ENCODE measurements at regions not wholly inside any gene's neighbourhood (a gene's known extent, or its start where the extent isn't known, plus 50 kb on each side); places are given as distances from the start of the nearest gene placed in this dataset.
"Not testable (repeated sequence)": the region's sequence is repeated elsewhere in the genome, so short reads cannot be mapped to it uniquely, and the experiment has no call there.

DNA sequence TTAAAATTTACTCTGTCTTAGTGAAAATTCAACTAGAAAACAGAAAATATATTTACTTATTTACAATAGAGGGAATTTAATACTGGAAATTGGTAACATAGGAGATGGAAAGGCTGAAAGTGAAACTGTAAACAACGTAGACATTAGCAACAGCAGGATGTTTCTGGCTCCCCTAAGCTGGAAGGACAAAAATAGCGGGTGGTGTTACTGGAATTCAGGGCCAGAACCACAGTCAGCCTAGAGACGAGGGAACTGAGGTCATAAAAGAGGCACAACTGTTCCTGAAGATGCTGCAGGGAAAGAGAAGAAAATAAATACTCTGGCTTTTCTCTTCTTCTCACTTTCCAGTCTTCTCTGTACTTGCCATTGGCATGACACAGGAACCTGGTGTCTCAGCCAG lies 80.4 kb upstream of the NIPBL start:
- H3K4me3 ChIP-seq (replicated peaks; ENCODE audit: low read depth, low read length) = no peak overlapping the region
- DNase-seq (ENCODE audit: extremely low read depth, low read depth) = no peak
- TF ChIP-seq, protein P1, sequence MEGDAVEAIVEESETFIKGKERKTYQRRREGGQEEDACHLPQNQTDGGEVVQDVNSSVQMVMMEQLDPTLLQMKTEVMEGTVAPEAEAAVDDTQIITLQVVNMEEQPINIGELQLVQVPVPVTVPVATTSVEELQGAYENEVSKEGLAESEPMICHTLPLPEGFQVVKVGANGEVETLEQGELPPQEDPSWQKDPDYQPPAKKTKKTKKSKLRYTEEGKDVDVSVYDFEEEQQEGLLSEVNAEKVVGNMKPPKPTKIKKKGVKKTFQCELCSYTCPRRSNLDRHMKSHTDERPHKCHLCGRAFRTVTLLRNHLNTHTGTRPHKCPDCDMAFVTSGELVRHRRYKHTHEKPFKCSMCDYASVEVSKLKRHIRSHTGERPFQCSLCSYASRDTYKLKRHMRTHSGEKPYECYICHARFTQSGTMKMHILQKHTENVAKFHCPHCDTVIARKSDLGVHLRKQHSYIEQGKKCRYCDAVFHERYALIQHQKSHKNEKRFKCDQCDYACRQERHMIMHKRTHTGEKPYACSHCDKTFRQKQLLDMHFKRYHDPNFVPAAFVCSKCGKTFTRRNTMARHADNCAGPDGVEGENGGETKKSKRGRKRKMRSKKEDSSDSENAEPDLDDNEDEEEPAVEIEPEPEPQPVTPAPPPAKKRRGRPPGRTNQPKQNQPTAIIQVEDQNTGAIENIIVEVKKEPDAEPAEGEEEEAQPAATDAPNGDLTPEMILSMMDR (IDR thresholded peaks at IDR 0.05; ENCODE audit: low read depth, low read length, missing control alignments) = no peak

DNA sequence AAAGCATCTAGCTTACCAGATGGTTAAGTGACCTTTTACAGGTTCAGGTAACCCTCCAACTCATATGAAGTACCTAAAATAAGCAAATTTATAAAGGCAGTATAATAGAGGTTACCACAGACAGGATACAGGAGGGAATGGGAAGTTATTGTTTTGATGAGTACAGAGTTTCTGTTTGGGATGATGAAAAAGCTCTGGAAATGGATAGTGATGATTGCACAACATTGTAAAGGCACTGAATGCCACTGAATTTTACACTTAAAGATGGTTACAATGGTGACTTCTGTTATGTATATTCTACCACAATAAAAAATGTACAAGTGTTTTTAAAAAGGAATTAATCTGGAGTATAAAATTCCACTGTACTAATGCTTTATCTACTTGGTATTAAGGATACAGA lies 75.0 kb upstream of the NIPBL start:
- TF ChIP-seq, protein P1 (IDR thresholded peaks at IDR 0.05; ENCODE audit: low read depth, low read length, missing control alignments) = no peak
- H3K4me3 ChIP-seq (replicated peaks; ENCODE audit: low read depth, low read length) = no peak overlapping the region
- DNase-seq (ENCODE audit: extremely low read depth, low read depth) = no peak

DNA sequence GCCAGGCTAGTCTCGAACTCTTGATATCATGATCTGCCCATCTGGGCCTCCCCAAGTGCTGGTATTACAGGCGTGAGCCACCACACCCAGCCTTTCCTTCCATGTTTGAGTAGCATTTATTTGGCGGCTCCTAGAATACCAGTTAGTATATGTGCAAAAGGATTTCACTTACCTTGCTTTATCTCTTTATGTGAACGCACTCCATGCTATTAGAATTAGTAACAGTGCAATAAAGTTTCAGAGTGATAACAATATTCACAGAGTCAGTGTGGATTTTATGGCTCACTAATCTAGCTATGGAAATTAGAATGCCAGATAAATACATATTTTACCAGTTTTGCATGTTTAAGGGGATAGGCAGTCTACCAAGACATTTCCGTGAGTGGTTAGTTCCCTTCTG lies 74.4 kb upstream of the NIPBL start:
- H3K4me3 ChIP-seq (replicated peaks; ENCODE audit: low read depth, low read length) = no peak overlapping the region
- DNase-seq (ENCODE audit: extremely low read depth, low read depth) = no peak
- TF ChIP-seq, protein P1 (IDR thresholded peaks at IDR 0.05; ENCODE audit: low read depth, low read length, missing control alignments) = no peak

DNA sequence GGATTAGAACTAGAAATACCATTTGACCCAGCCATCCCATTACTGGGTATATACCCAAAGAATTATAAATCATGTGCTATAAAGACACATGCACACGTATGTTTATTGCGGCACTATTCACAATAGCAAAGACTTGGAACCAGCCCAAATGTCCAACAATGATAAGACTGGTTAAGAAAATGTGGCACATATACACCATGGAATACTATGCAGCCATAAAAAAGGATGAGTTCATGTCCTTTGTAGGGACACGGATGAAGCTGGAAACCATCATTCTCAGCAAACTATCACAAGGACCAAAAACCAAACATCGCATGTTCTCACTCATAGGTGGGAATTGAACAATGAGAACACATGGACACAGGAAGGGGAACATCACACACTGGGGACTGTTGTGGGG lies 63.3 kb upstream of the NIPBL start:
- DNase-seq (ENCODE audit: extremely low read depth, low read depth); H3K4me3 ChIP-seq (replicated peaks; ENCODE audit: low read depth, low read length): not testable (repeated sequence)

DNA sequence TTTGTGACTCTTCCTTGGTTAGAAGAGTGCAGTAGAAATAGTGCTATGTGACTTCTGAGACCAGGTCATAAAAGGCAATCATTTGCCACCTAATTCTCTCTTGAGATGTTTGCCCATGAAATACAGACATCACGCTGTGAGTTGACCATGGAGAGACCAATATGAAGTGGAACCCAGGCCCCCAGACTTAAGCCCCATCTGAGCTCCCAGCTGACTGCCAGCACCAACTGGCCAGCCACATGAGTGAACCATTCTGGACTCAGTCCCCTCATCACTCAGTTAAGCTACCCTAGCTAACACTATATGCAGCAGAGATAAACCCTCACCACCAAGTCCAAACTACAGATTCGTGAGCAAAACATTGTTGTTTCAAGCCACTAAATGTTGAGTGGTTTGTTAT lies 60.7 kb upstream of the NIPBL start:
- H3K4me3 ChIP-seq (replicated peaks; ENCODE audit: low read depth, low read length) = no peak overlapping the region
- DNase-seq (ENCODE audit: extremely low read depth, low read depth) = no peak
- TF ChIP-seq, protein P1 (IDR thresholded peaks at IDR 0.05; ENCODE audit: low read depth, low read length, missing control alignments) = no peak

- TF ChIP-seq, protein P1 (IDR thresholded peaks at IDR 0.05; ENCODE audit: low read depth, low read length, missing control alignments) = no peak
- no peak overlapping the region for H3K4me3 ChIP-seq (replicated peaks; ENCODE audit: low read depth, low read length)
- no peak for DNase-seq (ENCODE audit: extremely low read depth, low read depth)
Observed at GRCh38 chr5:36820900-36821299, 55.7 kb upstream of the NIPBL start.

- DNase-seq (ENCODE audit: extremely low read depth, low read depth) = no peak
- no peak overlapping the region for H3K4me3 ChIP-seq (replicated peaks; ENCODE audit: low read depth, low read length)
- TF ChIP-seq, protein P1 (IDR thresholded peaks at IDR 0.05; ENCODE audit: low read depth, low read length, missing control alignments) = no peak
Observed at GRCh38 chr5:36826694-36827093, 49.9 kb upstream of the NIPBL start.

All from HFF-Myc (cell line).